SK-N-SH treated with all-trans-retinoic acid at 6 μM for 48 hours (cell line): ENCODE measurements at regions not wholly inside any gene's neighbourhood (a gene's known extent, or its start where the extent isn't known, plus 50 kb on each side); places are given as distances from the start of the nearest gene placed in this dataset.

Experiments used
- ATAC-seq: fragments of 200-7000 bp; cut with Tn5 transposase; 3 replicates; pipeline ENCODE4 v1.9.1; 2020; ENCODE audit warnings: mild to moderate bottlenecking, moderate library complexity
- ARNTL ChIP-seq: fragments of 450-650 bp; formaldehyde crosslinking; IDR thresholded peaks from 2 replicates; pipeline ENCODE4 v1.5.0; 2020; ENCODE audit warnings: low read depth, mild to moderate bottlenecking, moderate library complexity, borderline replicate concordance
- BACH2 ChIP-seq: fragments of 250-450 bp; sonication (Bioruptor Pico); IDR thresholded peaks from 2 replicates; pipeline ENCODE4 v1.9.0; 2021; ENCODE audit warnings: mild to moderate bottlenecking, borderline replicate concordance
- CREB5 ChIP-seq: fragments of 250-450 bp; sonication (Bioruptor Pico); IDR thresholded peaks from 2 replicates; pipeline ENCODE4 v1.5.1; 2020; ENCODE audit warnings: low read depth, mild to moderate bottlenecking, moderate library complexity
- CSDC2 ChIP-seq: fragments of 250-450 bp; sonication (Bioruptor Pico); IDR thresholded peaks from 2 replicates; pipeline ENCODE4 v1.5.0; 2020; ENCODE audit warnings: mild to moderate bottlenecking, moderate library complexity
- CSRNP3 ChIP-seq: fragments of 250-450 bp; sonication (Bioruptor Pico); IDR thresholded peaks from 2 replicates; pipeline ENCODE4 v1.5.1; 2021; ENCODE audit warnings: mild to moderate bottlenecking, moderate library complexity
- ESRRG ChIP-seq: fragments of 250-450 bp; sonication (Bioruptor Pico); IDR thresholded peaks from 2 replicates; pipeline ENCODE4 v1.6.1; 2021; ENCODE audit warnings: mild to moderate bottlenecking
- GLIS3 ChIP-seq: fragments of 250-450 bp; sonication (Bioruptor Pico); IDR thresholded peaks from 2 replicates; pipeline ENCODE4 v1.5.0; 2020; ENCODE audit warnings: mild to moderate bottlenecking, moderate library complexity
- ISL1 ChIP-seq: fragments of 250-450 bp; sonication (Bioruptor Pico); IDR thresholded peaks from 2 replicates; pipeline ENCODE4 v2.1.2; 2022; ENCODE audit warnings: mild to moderate bottlenecking, moderate library complexity
- OSR1 ChIP-seq: fragments of 250-450 bp; sonication (Bioruptor Pico); IDR thresholded peaks from 2 replicates; pipeline ENCODE4 v1.8.0; 2022; ENCODE audit warnings: moderate library complexity, mild to moderate bottlenecking, inconsistent platforms
- POU6F1 ChIP-seq: fragments of 250-450 bp; sonication (Bioruptor Pico); IDR thresholded peaks from 2 replicates; pipeline ENCODE4 v1.8.0; 2021; ENCODE audit warnings: low read depth, mild to moderate bottlenecking, moderate library complexity, borderline replicate concordance
- PPARA ChIP-seq: fragments of 250-450 bp; sonication (Bioruptor Pico); IDR thresholded peaks from 2 replicates; pipeline ENCODE4 v1.5.0; 2020; ENCODE audit warnings: mild to moderate bottlenecking, borderline replicate concordance
- SNAI2 ChIP-seq: fragments of 250-450 bp; sonication (Bioruptor Pico); IDR thresholded peaks from 2 replicates; pipeline ENCODE4 v1.5.0; 2020; ENCODE audit warnings: mild to moderate bottlenecking, moderate library complexity
- TCF4 ChIP-seq: fragments of 250-450 bp; sonication (Bioruptor Pico); IDR thresholded peaks from 2 replicates; pipeline ENCODE4 v1.8.0; 2021; ENCODE audit warnings: mild to moderate bottlenecking, moderate library complexity, borderline replicate concordance
- TOX ChIP-seq: fragments of 250-450 bp; sonication (Bioruptor Pico); IDR thresholded peaks from 2 replicates; pipeline ENCODE4 v1.8.0; 2021; ENCODE audit warnings: mild to moderate bottlenecking, moderate library complexity, borderline replicate concordance
- ZC3H10 ChIP-seq: fragments of 250-450 bp; sonication (Bioruptor Pico); IDR thresholded peaks from 2 replicates; pipeline ENCODE4 v1.5.1; 2021; ENCODE audit warnings: mild to moderate bottlenecking, moderate library complexity
- ZFP3 ChIP-seq: fragments of 250-450 bp; sonication (Bioruptor Pico); IDR thresholded peaks from 2 replicates; pipeline ENCODE4 v1.5.0; 2020; ENCODE audit warnings: mild to moderate bottlenecking, moderate library complexity
- ZFP30 ChIP-seq: fragments of 450-650 bp; formaldehyde crosslinking; IDR thresholded peaks from 2 replicates; pipeline ENCODE4 v1.5.0; 2022; ENCODE audit warnings: mild to moderate bottlenecking, moderate library complexity
- ZNF565 ChIP-seq: fragments of 450-650 bp; formaldehyde crosslinking; conservative IDR thresholded peaks from 2 replicates; pipeline ENCODE4 v1.5.0; 2020; ENCODE audit warnings: low read depth, mild to moderate bottlenecking, moderate library complexity
- ZNF70 ChIP-seq: fragments of 450-650 bp; formaldehyde crosslinking; IDR thresholded peaks from 2 replicates; pipeline ENCODE4 v1.5.0; 2020; ENCODE audit warnings: mild to moderate bottlenecking, moderate library complexity
- ZNF8 ChIP-seq: fragments of 450-650 bp; formaldehyde crosslinking; IDR thresholded peaks from 2 replicates; pipeline ENCODE4 v1.5.0; 2020; ENCODE audit warnings: mild to moderate bottlenecking, moderate library complexity
- TF ChIP-seq, protein P1 (sequence below): fragments of 250-450 bp; sonication (Bioruptor Pico); IDR thresholded peaks from 2 replicates; pipeline ENCODE4 v1.8.0; 2020; ENCODE audit warnings: mild to moderate bottlenecking, moderate library complexity, borderline replicate concordance

GRCh38 chr18:10378688-10379420, 75.6 kb upstream of the APCDD1 start:
- ATAC-seq: no peak
- TF ChIP-seq TCF4 (CRISPR knock-in tag) (no peak), POU6F1 (CRISPR knock-in tag) (no peak), ZNF565 (CRISPR knock-in tag) (no peak), ZC3H10 (no peak), CREB5 (CRISPR knock-in tag) (no peak), ISL1 (CRISPR knock-in tag) (no peak), ZNF8 (no peak), CSRNP3 (CRISPR knock-in tag) (no peak), ZFP3 (CRISPR knock-in tag) (no peak), ARNTL (no peak), ZNF70 (CRISPR knock-in tag) (no peak)

- TF ChIP-seq SNAI2 (no peak), PPARA (CRISPR knock-in tag) (no peak), ESRRG (no peak), OSR1 (CRISPR knock-in tag) (no peak), CSDC2 (no peak), ZNF8 (no peak), ZFP30 (CRISPR knock-in tag) (no peak), TCF4 (CRISPR knock-in tag) (no peak), BACH2 (CRISPR knock-in tag) (no peak), TOX (CRISPR knock-in tag) (no peak), ARNTL (no peak), ZFP3 (CRISPR knock-in tag) (no peak), ZNF70 (CRISPR knock-in tag) (no peak)
Observed at GRCh38 chr18:10379522-10379921, 74.9 kb upstream of the APCDD1 start.

DNA sequence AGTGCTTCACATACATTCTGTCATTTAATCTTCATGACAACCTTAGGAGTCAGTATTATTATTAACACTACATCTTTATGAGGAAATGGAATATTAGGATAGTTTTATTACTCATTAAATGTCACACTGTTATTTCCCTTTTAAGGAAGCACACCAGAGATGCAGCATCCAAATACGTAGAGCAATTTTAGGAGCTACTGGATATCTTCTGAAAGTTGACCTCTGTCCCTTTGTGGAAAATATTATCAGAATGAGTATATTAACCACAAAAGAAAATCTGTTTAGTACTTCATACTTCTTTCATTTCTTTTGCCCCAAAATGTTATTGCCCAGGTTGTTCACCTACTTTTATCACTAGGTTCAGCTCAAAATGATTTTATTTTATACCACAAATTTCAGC, 72.9 kb upstream of the APCDD1 start:
- ATAC-seq: no peak
- no peak for TF ChIP-seq TOX (CRISPR knock-in tag)

More at GRCh38 chr18:10379522-10379921, 74.9 kb upstream of the APCDD1 start:
- no peak for ATAC-seq

DNA sequence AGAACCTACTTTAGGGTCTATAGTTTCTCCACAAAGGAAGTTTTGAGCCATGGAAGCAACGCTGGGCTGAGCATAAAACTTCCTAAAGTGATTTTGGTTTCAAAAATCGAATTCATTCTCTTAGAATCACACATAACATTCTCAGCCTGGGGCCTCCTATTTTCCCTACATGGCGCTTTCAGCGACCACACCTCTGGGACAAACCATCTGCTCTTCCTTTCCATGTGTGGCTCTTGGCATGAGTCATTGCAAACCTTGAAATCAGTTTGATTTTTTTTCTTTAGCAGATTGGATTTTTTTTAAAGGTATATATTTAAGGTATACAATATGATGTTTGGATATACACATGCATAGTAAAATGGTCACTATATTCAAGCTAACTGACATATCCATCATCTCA, 72.5 kb upstream of the APCDD1 start:
- TF ChIP-seq POU6F1 (CRISPR knock-in tag): no peak
- TF ChIP-seq CSRNP3 (CRISPR knock-in tag): no peak
- TF ChIP-seq, protein P1, sequence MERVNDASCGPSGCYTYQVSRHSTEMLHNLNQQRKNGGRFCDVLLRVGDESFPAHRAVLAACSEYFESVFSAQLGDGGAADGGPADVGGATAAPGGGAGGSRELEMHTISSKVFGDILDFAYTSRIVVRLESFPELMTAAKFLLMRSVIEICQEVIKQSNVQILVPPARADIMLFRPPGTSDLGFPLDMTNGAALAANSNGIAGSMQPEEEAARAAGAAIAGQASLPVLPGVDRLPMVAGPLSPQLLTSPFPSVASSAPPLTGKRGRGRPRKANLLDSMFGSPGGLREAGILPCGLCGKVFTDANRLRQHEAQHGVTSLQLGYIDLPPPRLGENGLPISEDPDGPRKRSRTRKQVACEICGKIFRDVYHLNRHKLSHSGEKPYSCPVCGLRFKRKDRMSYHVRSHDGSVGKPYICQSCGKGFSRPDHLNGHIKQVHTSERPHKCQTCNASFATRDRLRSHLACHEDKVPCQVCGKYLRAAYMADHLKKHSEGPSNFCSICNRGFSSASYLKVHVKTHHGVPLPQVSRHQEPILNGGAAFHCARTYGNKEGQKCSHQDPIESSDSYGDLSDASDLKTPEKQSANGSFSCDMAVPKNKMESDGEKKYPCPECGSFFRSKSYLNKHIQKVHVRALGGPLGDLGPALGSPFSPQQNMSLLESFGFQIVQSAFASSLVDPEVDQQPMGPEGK (CRISPR knock-in tag): no peak
- no peak for TF ChIP-seq ZC3H10
- no peak for TF ChIP-seq ZFP3 (CRISPR knock-in tag)
- no peak for TF ChIP-seq TCF4 (CRISPR knock-in tag)
- TF ChIP-seq GLIS3 (CRISPR knock-in tag): no peak
- TF ChIP-seq ARNTL: no peak
- TF ChIP-seq TOX (CRISPR knock-in tag): no peak
- TF ChIP-seq ESRRG: no peak
- no peak for TF ChIP-seq CSDC2
- no peak for TF ChIP-seq PPARA (CRISPR knock-in tag)
- no peak for TF ChIP-seq ISL1 (CRISPR knock-in tag)
- TF ChIP-seq ZFP30 (CRISPR knock-in tag): no peak
- ATAC-seq: no peak
